ENCODE measurements at regions not wholly inside any gene's neighbourhood (a gene's known extent, or its start where the extent isn't known, plus 50 kb on each side); places are given as distances from the start of the nearest gene placed in this dataset.

GRCh38 chr7:81004098-81004497 is 85.2 kb upstream of the SEMA3C start (continued):
- no peak for TF ChIP-seq ZNF850 (CRISPR knock-in tag; conservative IDR thresholded peaks at IDR 0.05)
- TF ChIP-seq TBX3 (IDR thresholded peaks at IDR 0.05; ENCODE audit: borderline replicate concordance) = no peak
- no peak for TF ChIP-seq NCOR1 (IDR thresholded peaks at IDR 0.05; ENCODE audit: borderline replicate concordance, low read length)
- TF ChIP-seq TGIF2 (CRISPR knock-in tag; IDR thresholded peaks at IDR 0.05) = no peak
- TF ChIP-seq NR2F1 (CRISPR knock-in tag; IDR thresholded peaks at IDR 0.05) = no peak

DNA sequence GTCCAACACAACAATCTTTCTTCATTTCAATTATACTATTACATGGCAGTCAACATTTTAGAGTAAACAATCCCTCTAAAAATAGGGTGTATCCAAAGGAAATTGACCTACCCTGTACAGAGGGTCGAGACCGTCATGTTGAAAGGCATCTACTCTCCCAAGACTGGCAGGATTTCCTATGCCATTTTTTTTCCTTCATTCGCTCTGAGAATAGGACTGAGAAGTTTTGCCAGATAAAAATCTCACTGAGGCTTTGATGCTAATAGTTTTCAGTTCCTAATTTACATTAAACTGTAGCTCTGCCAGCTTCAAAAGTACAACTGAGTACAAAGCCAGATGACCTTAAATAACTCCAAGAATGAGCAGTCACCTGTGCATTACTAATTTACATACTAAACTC is 84.5 kb upstream of the SEMA3C start:
- H3K36me3 ChIP-seq (replicated peaks in 1 of 2; ENCODE audit: control insufficient read depth in 1 of 2, insufficient read depth in 2 of 2, low read length in 2 of 2) = no peaks in the 10 kb centered on the region
- no TSS peak for BruUV-seq (replicated peaks)
- intact Hi-C loops (cut with micrococcal nuclease; ENCODE audit: unreplicated experiment) = no loop called here
- TF ChIP-seq ZGPAT (CRISPR knock-in tag; IDR thresholded peaks at IDR 0.05) = no peak
- no peak for TF ChIP-seq SOX6 (IDR thresholded peaks at IDR 0.05)
- no peak for TF ChIP-seq SOX6 (CRISPR knock-in tag; IDR thresholded peaks at IDR 0.05)
- TF ChIP-seq KLF15 (CRISPR knock-in tag; IDR thresholded peaks at IDR 0.05; ENCODE audit: borderline replicate concordance) = no peak
- no peak for TF ChIP-seq ADNP (CRISPR knock-in tag; IDR thresholded peaks at IDR 0.05)
- no peak for TF ChIP-seq SATB2 (CRISPR knock-in tag; IDR thresholded peaks at IDR 0.05)
- no peak for TF ChIP-seq THAP11 (CRISPR knock-in tag; IDR thresholded peaks at IDR 0.05)
- TF ChIP-seq ZNF260 (CRISPR knock-in tag; IDR thresholded peaks at IDR 0.05; ENCODE audit: borderline replicate concordance, low read depth) = no peak
- TF ChIP-seq REL (CRISPR knock-in tag; conservative IDR thresholded peaks at IDR 0.05) = no peak
- TF ChIP-seq ZNF777 (CRISPR knock-in tag; IDR thresholded peaks at IDR 0.05) = no peak
- no peak for TF ChIP-seq CTCF (CRISPR knock-in tag; IDR thresholded peaks at IDR 0.05)
- TF ChIP-seq GRHL1 (CRISPR knock-in tag; conservative IDR thresholded peaks at IDR 0.05) = no peak
- TF ChIP-seq CCDC6 (CRISPR knock-in tag; IDR thresholded peaks at IDR 0.05) = no peak
- no peak for TF ChIP-seq ZNF503 (CRISPR knock-in tag; IDR thresholded peaks at IDR 0.05)

More for the DNA sequence above, 84.5 kb upstream of the SEMA3C start:
- no peaks in the 10 kb centered on the region for H3K79me2 ChIP-seq (ENCODE audit: insufficient read depth, low read length)
- WGBS (ENCODE audit: low lambda C conversion rate) = 13% methylated on average over 3 of the region's 3 CpGs
- POLR2A ChIA-PET = no interaction called here
- no peak overlapping the region for H3K4me3 ChIP-seq (replicated peaks in 1 of 3; ENCODE audit: insufficient read depth in 1 of 3, low read depth in 2 of 3, low read length in 3 of 3)
- in situ Hi-C loops (cut with HindIII; ENCODE audit: extremely low pct_ligation_motif_present, low pct_unique_long_range_greater_than_20kb) = no loop called here
- FAIRE-seq (no peak), DNase-seq (ENCODE audit: low spot score) (no peak), ATAC-seq (no peak)
- no peaks in the 10 kb centered on the region for H4K20me1 ChIP-seq (ENCODE audit: insufficient read depth, low read length)
- H3K27ac ChIP-seq (ENCODE audit: extremely low read length, insufficient read depth, low read length) = no peak overlapping the region
- no peak overlapping the region for H3K4me2 ChIP-seq (ENCODE audit: low read depth, low read length)
- CTCF ChIA-PET (ENCODE audit: low intra/inter-chr PET ratio, low total read pairs) = no interaction called here
- H3K4me1 ChIP-seq (ENCODE audit: insufficient read depth, low read length) = no peaks in the 10 kb centered on the region
- no peak overlapping the region for H3K9ac ChIP-seq (ENCODE audit: insufficient read depth, low read depth, low read length)
- H2AFZ ChIP-seq (ENCODE audit: low read length) = no peak overlapping the region
- H3K9me3 ChIP-seq (ENCODE audit: low read length) = no peaks in the 10 kb centered on the region
- no peaks in the 10 kb centered on the region for H3K27me3 ChIP-seq (ENCODE audit: control insufficient read depth in 1 of 2, insufficient read depth in 2 of 2, low read length in 2 of 2)

All from HepG2 (cell line).